ENCODE measurements at regions not wholly inside any gene's neighbourhood (a gene's known extent, or its start where the extent isn't known, plus 50 kb on each side); places are given as distances from the start of the nearest gene placed in this dataset.

GRCh38 chr4:157564218-157564617 lies 343.7 kb downstream of the GRIA2 start:
- H3K27ac ChIP-seq: no peak overlapping the region
- no peaks in the 10 kb centered on the region for H3K27me3 ChIP-seq
- no peak overlapping the region for H3K4me3 ChIP-seq
- no peak for ATAC-seq
- no peaks in the 10 kb centered on the region for H3K9me3 ChIP-seq
- no peak for DNase-seq
- TF ChIP-seq CTCF (IDR thresholded peaks at IDR 0.05): no peak
- H3K36me3 ChIP-seq: no peaks in the 10 kb centered on the region
- H3K4me1 ChIP-seq: no peaks in the 10 kb centered on the region
- intact Hi-C loops (cut with DNase I): no loop called here

GRCh38 chr4:157558016-157558415 lies 337.5 kb downstream of the GRIA2 start:
- no peaks in the 10 kb centered on the region for H3K4me1 ChIP-seq
- no peak for ATAC-seq
- H3K36me3 ChIP-seq: no peaks in the 10 kb centered on the region
- no peaks in the 10 kb centered on the region for H3K27me3 ChIP-seq
- no peak for DNase-seq
- H3K9me3 ChIP-seq: no peaks in the 10 kb centered on the region
- H3K4me3 ChIP-seq: no peak overlapping the region
- H3K27ac ChIP-seq: no peak overlapping the region
- TF ChIP-seq CTCF (IDR thresholded peaks at IDR 0.05): no peak
- intact Hi-C loops (cut with DNase I): no loop called here

- no peak for ATAC-seq
- Histone ChIP-seq H3K4me1 (no peaks in the 10 kb centered on the region), H3K36me3 (no peaks in the 10 kb centered on the region), H3K27ac (no peak overlapping the region), H3K27me3 (no peaks in the 10 kb centered on the region), H3K9me3 (no peaks in the 10 kb centered on the region), H3K4me3 (no peak overlapping the region)
- no peak for TF ChIP-seq CTCF (IDR thresholded peaks at IDR 0.05)
- DNase-seq: no peak
- intact Hi-C loops (cut with DNase I): no loop called here
Measured at GRCh38 chr4:157550028-157550427, 329.5 kb downstream of the GRIA2 start.

GRCh38 chr4:157527954-157528353 lies 307.4 kb downstream of the GRIA2 start:
- Histone ChIP-seq H3K36me3 (no peaks in the 10 kb centered on the region), H3K4me3 (no peak overlapping the region), H3K27ac (no peak overlapping the region), H3K27me3 (no peaks in the 10 kb centered on the region), H3K4me1 (no peaks in the 10 kb centered on the region), H3K9me3 (peaks cover 0 to 67% of the 10 kb centered on the region in 2 donors)
- no peak for TF ChIP-seq CTCF (IDR thresholded peaks at IDR 0.05)
- no peak for ATAC-seq
- intact Hi-C loops (cut with DNase I): no loop called here
- no peak for DNase-seq

DNA sequence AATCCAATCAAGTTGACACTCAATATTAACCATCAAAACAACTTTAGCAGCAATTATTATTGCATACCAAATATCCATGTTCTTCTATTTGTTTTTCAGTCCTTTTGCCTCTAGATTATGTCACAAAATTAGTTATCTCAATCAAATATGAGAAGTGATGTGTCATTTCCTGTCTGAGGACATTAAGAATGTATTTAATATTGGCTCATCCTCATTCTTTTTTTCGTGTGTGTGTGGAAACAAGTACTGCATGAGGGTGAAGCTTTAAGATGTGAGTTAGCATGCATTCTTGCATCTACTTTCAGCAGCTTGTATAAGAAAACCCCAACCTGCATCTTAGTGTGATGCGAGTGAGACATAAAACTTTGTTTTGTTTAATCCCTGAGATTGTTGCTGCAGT lies 301.4 kb downstream of the GRIA2 start:
- Histone ChIP-seq H3K36me3 (no peaks in the 10 kb centered on the region), H3K4me3 (no peak overlapping the region), H3K27ac (no peak overlapping the region), H3K9me3 (peaks cover 0 to 31% of the 10 kb centered on the region in 2 donors), H3K4me1 (no peaks in the 10 kb centered on the region), H3K27me3 (no peaks in the 10 kb centered on the region)
- ATAC-seq (no peak), DNase-seq (no peak)
- TF ChIP-seq CTCF (IDR thresholded peaks at IDR 0.05): no peak
- intact Hi-C loops (cut with DNase I): no loop called here
